Heart right ventricle (tissue), 16 donors: ENCODE measurements at regions not wholly inside any gene's neighbourhood (a gene's known extent, or its start where the extent isn't known, plus 50 kb on each side); places are given as distances from the start of the nearest gene placed in this dataset.

Experiments
- ATAC-seq, 8 donors: fragments of 200-7000 bp; cut with Tn5 transposase; one replicate each; pipeline ENCODE4 v1.9.1; 2020; ENCODE audit warnings: mild to moderate bottlenecking in 8 of 8, moderate library complexity in 8 of 8, moderate number of reproducible peaks in 1 of 8
- DNase-seq, 2 donors: peaks; one replicate each; pipeline ENCODE4 v3.0.0-alpha.2; 2020
- H3K27ac ChIP-seq, 10 donors: fragments of 200-600 bp; sonication (generic) in 2 of 10; one replicate each; pipeline versions ENCODE4 v1.5.0 to v1.8.0; 2020 to 2022; ENCODE audit warnings: mild to moderate bottlenecking in 3 of 10
- H3K27me3 ChIP-seq, 7 donors: fragments of 200-600 bp; one replicate each; pipeline ENCODE4 v1.8.0; 2021 to 2022; ENCODE audit warnings: mild to moderate bottlenecking in 2 of 7
- H3K36me3 ChIP-seq, 9 donors: fragments of 200-600 bp; sonication (generic) in 1 of 9; one replicate each; pipeline versions ENCODE4 v1.5.0 to v1.8.0; 2020 to 2022; ENCODE audit warnings: mild to moderate bottlenecking in 2 of 9
- H3K4me1 ChIP-seq, 9 donors: fragments of 200-600 bp; sonication (generic) in 1 of 9; one replicate each; pipeline versions ENCODE4 v1.5.0 to v1.8.0; 2020 to 2022; ENCODE audit warnings: mild to moderate bottlenecking in 4 of 9
- H3K4me3 ChIP-seq, 10 donors: fragments of 200-600 bp; sonication (generic) in 2 of 10; one replicate each; pipeline versions ENCODE4 v1.5.0 to v1.8.0; 2020 to 2022; ENCODE audit warnings: mild to moderate bottlenecking in 7 of 10, moderate library complexity in 2 of 10
- H3K9me3 ChIP-seq, 11 donors: fragments of 200-600 bp in 10 of 11; sonication (generic) in 2 of 11; one replicate each; pipeline versions ENCODE4 v1.5.0 to v1.8.0; 2013 to 2022; ENCODE audit warnings: mild to moderate bottlenecking in 2 of 11, control low read depth in 1 of 11, moderate library complexity in 1 of 11
- CTCF ChIP-seq, 9 donors: fragments of 200-600 bp; sonication (generic) in 2 of 9; IDR thresholded peaks; one replicate each; pipeline versions ENCODE4 v1.5.0 to v1.8.0; 2021 to 2022; ENCODE audit warnings: antibody characterized with exemption in 9 of 9, mild to moderate bottlenecking in 5 of 9, moderate library complexity in 1 of 9
- WGBS, 2 donors: extraction: QIAGEN DNeasy Blood & Tissue Kit; methylation state at CpG; one replicate each; pipeline ENCODE4 v1.1.7; 2013; ENCODE audit warnings: inconsistent platforms in 1 of 2; 5-methylcytosine and 5-hydroxymethylcytosine counted together
- intact Hi-C, 10 donors: fragments of 100-400 bp; cut with DNase I; formaldehyde crosslinking; loops; one replicate each; pipeline versions ENCODE4 v1.11.1 to v1.14.2; 2022
- donor health status: Arrhythmogenic right ventricular cardiomyopathy.
- donor health status: ischemic (EF 13 %, LVEDD 7.1; RV severe dilation, severe dysfunction).
- donor health status: healthy with polysubstance abuse.
- donor health status: DM: no; HTN: yes; CAD: no.
- donor health status: DM: no; HTN: no; CAD: no.
- donor health status: ischemic (EF 25% LVEDD 6.9; RV normal size, moderate dysfunction).
- donor health status: ischemic (EF 25% LVEDD 5.7; RV mildly dilated, moderate dysfunction).
- donor health status: healthy.
- donor health status: DM: yes; HTN: yes; CAD: no.
- donor health status: Ischemic cardiomyopathy.
- donor health status: ischemic (EF 35%, LVEDD 5.7; RV mildly dilated, moderate dysfunction).
- donor health status: nonischemic (EF 11% LVEDD 7.7; RV severe dilation, severe dysfunction).
- donor health status: DM: yes; HTN: yes; CAD: no.
- donor health status: PGD.
- donor health status: ischemic (EF 29% LVEDD 5.4; RV normal size, mild dysfunction).
- donor health status: nonischemic (EF 23%, LVEDD 6.1; RV moderate dilation, normal function).

- H3K27ac ChIP-seq, result no peak overlapping the region
- no peak for TF ChIP-seq CTCF (IDR thresholded peaks at IDR 0.05)
Measured at GRCh38 chr9:79221084-79221483, 350.7 kb upstream of the TLE4 start.

GRCh38 chr9:79222483-79222882, 349.3 kb upstream of the TLE4 start:
- Histone ChIP-seq H3K36me3 (no peaks in the 10 kb centered on the region), H3K27me3 (no peaks in the 10 kb centered on the region), H3K4me1 (no peaks in the 10 kb centered on the region), H3K27ac (no peak overlapping the region), H3K4me3 (no peak overlapping the region), H3K9me3 (peaks cover 0 to 6% (median 0%) of the 10 kb centered on the region in 11 donors)
- ATAC-seq (no peak), DNase-seq (no peak)
- no peak for TF ChIP-seq CTCF (IDR thresholded peaks at IDR 0.05)
- 81 to 88% methylated on average over 2 of the region's 2 CpGs for WGBS, 2 donors
- intact Hi-C loops, result no loop called here

More at GRCh38 chr9:79221084-79221483, 350.7 kb upstream of the TLE4 start:
- no peak for ATAC-seq
- intact Hi-C loops, result no loop called here
- Histone ChIP-seq H3K27me3 (no peaks in the 10 kb centered on the region), H3K36me3 (no peaks in the 10 kb centered on the region), H3K9me3 (peaks cover 0 to 6% (median 0%) of the 10 kb centered on the region in 11 donors), H3K4me1 (no peaks in the 10 kb centered on the region), H3K4me3 (no peak overlapping the region)
- DNase-seq, result no peak
- WGBS, 2 donors, result 54% methylated on average over 1 of the region's 1 CpG

GRCh38 chr9:79224672-79225433, 346.9 kb upstream of the TLE4 start:
- Histone ChIP-seq H3K27ac (no peak overlapping the region), H3K36me3 (no peaks in the 10 kb centered on the region), H3K27me3 (no peaks in the 10 kb centered on the region), H3K4me3 (no peak overlapping the region), H3K9me3 (peaks cover 0 to 6% (median 0%) of the 10 kb centered on the region in 11 donors), H3K4me1 (no peaks in the 10 kb centered on the region)
- DNase-seq (no peak), ATAC-seq (no peak)
- intact Hi-C loops, result no loop called here
- 60 to 67% methylated on average over 3 of the region's 3 CpGs for WGBS, 2 donors
- TF ChIP-seq CTCF (IDR thresholded peaks at IDR 0.05), result no peak

- no peak overlapping the region for H3K4me3 ChIP-seq
- intact Hi-C loops, result loop anchor here in 1 of 10 donors (10.0 kb wide), 1 partner anchor 69 kb away; no protein-coding TSS in a partner anchor
- no peak overlapping the region for H3K27ac ChIP-seq
- ATAC-seq (no peak), DNase-seq (no peak)
- H3K27me3 ChIP-seq, result no peaks in the 10 kb centered on the region
- peaks cover 0 to 21% (median 2%) of the 10 kb centered on the region in 11 donors for H3K9me3 ChIP-seq
- WGBS, 2 donors, result 93% methylated on average over 2 of the region's 2 CpGs
- peak in 3 of 9 donors; percentile 6 to 30 (median 13) for TF ChIP-seq CTCF (IDR thresholded peaks at IDR 0.05)
- H3K36me3 ChIP-seq, result no peaks in the 10 kb centered on the region
- no peaks in the 10 kb centered on the region for H3K4me1 ChIP-seq
Measured at GRCh38 chr9:79233542-79233941, 338.2 kb upstream of the TLE4 start.
